ENCODE measurements at regions not wholly inside any gene's neighbourhood (a gene's known extent, or its start where the extent isn't known, plus 50 kb on each side); places are given as distances from the start of the nearest gene placed in this dataset.

- Mint-ChIP-seq H3K27me3 (ENCODE audit: unreplicated experiment) (no peaks in the 10 kb centered on the region), H3K36me3 (ENCODE audit: unreplicated experiment) (no peaks in the 10 kb centered on the region), H3K4me1 (ENCODE audit: unreplicated experiment) (no peaks in the 10 kb centered on the region), H3K4me3 (ENCODE audit: unreplicated experiment) (no peak overlapping the region), H3K9me3 (ENCODE audit: unreplicated experiment) (peaks cover 3% of the 10 kb centered on the region), H3K27ac (ENCODE audit: unreplicated experiment) (no peak overlapping the region)
- TF ChIP-seq CTCF (IDR thresholded peaks at IDR 0.05): no peak
- DNase-seq (ENCODE audit: extremely low spot score, unreplicated experiment): no peak
Measured at GRCh38 chr7:124692425-124692824, 73.2 kb downstream of the GPR37 start.

GRCh38 chr7:124690840-124691239 is 74.8 kb downstream of the GPR37 start:
- Mint-ChIP-seq H3K4me1 (ENCODE audit: unreplicated experiment) (peaks cover 5% of the 10 kb centered on the region), H3K9me3 (ENCODE audit: unreplicated experiment) (peaks cover 3% of the 10 kb centered on the region), H3K4me3 (ENCODE audit: unreplicated experiment) (no peak overlapping the region), H3K36me3 (ENCODE audit: unreplicated experiment) (no peaks in the 10 kb centered on the region), H3K27me3 (ENCODE audit: unreplicated experiment) (no peaks in the 10 kb centered on the region), H3K27ac (ENCODE audit: unreplicated experiment) (no peak overlapping the region)
- no peak for DNase-seq (ENCODE audit: extremely low spot score, unreplicated experiment)
- no peak for TF ChIP-seq CTCF (IDR thresholded peaks at IDR 0.05)

- no peak for DNase-seq (ENCODE audit: extremely low spot score, unreplicated experiment)
- Mint-ChIP-seq H3K36me3 (ENCODE audit: unreplicated experiment) (no peaks in the 10 kb centered on the region), H3K27ac (ENCODE audit: unreplicated experiment) (no peak overlapping the region), H3K9me3 (ENCODE audit: unreplicated experiment) (peaks cover 3% of the 10 kb centered on the region), H3K4me1 (ENCODE audit: unreplicated experiment) (peaks cover 5% of the 10 kb centered on the region), H3K4me3 (ENCODE audit: unreplicated experiment) (no peak overlapping the region), H3K27me3 (ENCODE audit: unreplicated experiment) (no peaks in the 10 kb centered on the region)
- no peak for TF ChIP-seq CTCF (IDR thresholded peaks at IDR 0.05)
Measured at GRCh38 chr7:124689931-124690330, 75.7 kb downstream of the GPR37 start.

GRCh38 chr7:124689523-124689922 is 76.1 kb downstream of the GPR37 start:
- Mint-ChIP-seq H3K27me3 (ENCODE audit: unreplicated experiment) (no peaks in the 10 kb centered on the region), H3K4me1 (ENCODE audit: unreplicated experiment) (peaks cover 5% of the 10 kb centered on the region), H3K36me3 (ENCODE audit: unreplicated experiment) (no peaks in the 10 kb centered on the region), H3K9me3 (ENCODE audit: unreplicated experiment) (peaks cover 3% of the 10 kb centered on the region), H3K27ac (ENCODE audit: unreplicated experiment) (no peak overlapping the region), H3K4me3 (ENCODE audit: unreplicated experiment) (no peak overlapping the region)
- no peak for DNase-seq (ENCODE audit: extremely low spot score, unreplicated experiment)
- TF ChIP-seq CTCF (IDR thresholded peaks at IDR 0.05): no peak

- no peaks in the 10 kb centered on the region for H3K27me3 Mint-ChIP-seq (ENCODE audit: unreplicated experiment)
- H3K9me3 Mint-ChIP-seq (ENCODE audit: unreplicated experiment): peaks cover 3% of the 10 kb centered on the region
- TF ChIP-seq CTCF (IDR thresholded peaks at IDR 0.05): no peak
- no peak for DNase-seq (ENCODE audit: extremely low spot score, unreplicated experiment)
- no peak overlapping the region for H3K4me3 Mint-ChIP-seq (ENCODE audit: unreplicated experiment)
- no peak overlapping the region for H3K27ac Mint-ChIP-seq (ENCODE audit: unreplicated experiment)
- H3K36me3 Mint-ChIP-seq (ENCODE audit: unreplicated experiment): no peaks in the 10 kb centered on the region
- peaks cover 5% of the 10 kb centered on the region for H3K4me1 Mint-ChIP-seq (ENCODE audit: unreplicated experiment)
Measured at GRCh38 chr7:124688991-124689390, 76.6 kb downstream of the GPR37 start.

All from osteocyte (in vitro differentiated cells).